Psoas muscle (tissue), 7 donors: ENCODE measurements at regions not wholly inside any gene's neighbourhood (a gene's known extent, or its start where the extent isn't known, plus 50 kb on each side); places are given as distances from the start of the nearest gene placed in this dataset.

ENCODE experiments used
- ATAC-seq, 4 donors: fragments of 200-7000 bp; cut with Tn5 transposase; one replicate each; pipeline ENCODE4 v1.9.1; 2020; ENCODE audit warnings: moderate library complexity in 3 of 4, mild to moderate bottlenecking in 2 of 4
- DNase-seq, 2 donors: peaks; one replicate each; pipeline ENCODE4 v3.0.0-alpha.2; 2020
- H3K27ac ChIP-seq: fragments of 200-600 bp; one replicate; pipeline ENCODE4 v1.8.0; 2022
- H3K27me3 ChIP-seq, 3 donors: fragments of 200-600 bp in 1 of 3; one replicate each; pipeline versions ENCODE4 v1.6.1 to v1.8.0; 2013 to 2022; ENCODE audit warnings: low read length in 2 of 3, mild to moderate bottlenecking in 2 of 3, moderate library complexity in 1 of 3; ENCODE audit not compliant: insufficient read depth in 3 of 3
- H3K36me3 ChIP-seq, 2 donors: fragments of 200-600 bp in 1 of 2; one replicate each; pipeline versions ENCODE4 v1.6.1 to v1.8.0; 2013 to 2022; ENCODE audit warnings: low read depth in 1 of 2, mild to moderate bottlenecking in 1 of 2, moderate library complexity in 1 of 2; ENCODE audit not compliant: insufficient read depth in 1 of 2
- H3K4me1 ChIP-seq: fragments of 200-600 bp; one replicate; pipeline ENCODE4 v1.8.0; 2022
- H3K4me3 ChIP-seq: fragments of 200-600 bp; one replicate; pipeline ENCODE4 v1.8.0; 2022; ENCODE audit warnings: mild to moderate bottlenecking
- H3K9me3 ChIP-seq: fragments of 200-600 bp; one replicate; pipeline ENCODE4 v1.8.0; 2022
- WGBS, 3 donors: extraction: QIAGEN DNeasy Blood & Tissue Kit; methylation state at CpG; one replicate each; pipeline versions ENCODE4 v1.1.6 to v1.1.7; 2013; 5-methylcytosine and 5-hydroxymethylcytosine counted together
- intact Hi-C, 2 donors: fragments of 100-400 bp; cut with DNase I; formaldehyde crosslinking; loops; one replicate each; pipeline versions ENCODE4 v1.11.0 to v1.14.2; 2022
- TF ChIP-seq, protein P1 (sequence below): fragments of 200-600 bp; IDR thresholded peaks from one replicate; pipeline ENCODE4 v1.8.0; 2022; ENCODE audit warnings: antibody characterized with exemption
- donor health status: healthy with polysubstance abuse.
- donor health status: DM: no; HTN: no; CAD: no; lungs with moderate emphysema.
- donor health status: Bipolar disorder and iron deficiency.
- donor health status: healthy.
- donor health status: DM: yes; HTN: yes; CAD: no.
- donor health status: DM: no; HTN: no; CAD: no.
- donor health status: DM: yes; HTN: yes; CAD: no.

DNA sequence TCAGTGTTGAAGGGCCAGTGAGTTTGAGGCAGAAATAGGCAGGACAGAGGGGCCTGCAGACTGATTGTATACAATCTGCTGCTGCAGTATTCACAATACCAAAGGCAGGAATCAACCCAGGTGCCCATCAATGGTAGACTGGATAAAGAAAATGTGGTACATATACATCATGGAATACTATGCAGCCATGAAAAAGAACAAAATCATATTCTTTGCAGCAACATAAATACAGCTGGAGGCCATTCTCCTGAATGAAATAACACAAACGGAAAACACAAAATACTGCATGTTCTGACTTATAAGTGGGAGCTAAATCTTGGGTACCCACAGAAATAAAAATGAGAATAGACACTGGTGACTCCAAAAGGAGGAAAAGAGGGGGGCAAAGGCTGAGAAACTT, 485.1 kb downstream of the XYLT1 start:
- WGBS, 3 donors, result 73 to 87% (median 79%) methylated on average over 1 of the region's 1 CpG
- peaks cover 0 to 3% (median 0%) of the 10 kb centered on the region in 3 donors for H3K27me3 ChIP-seq
- H3K4me1 ChIP-seq, result no peaks in the 10 kb centered on the region
- no peak overlapping the region for H3K4me3 ChIP-seq
- TF ChIP-seq, protein P1, sequence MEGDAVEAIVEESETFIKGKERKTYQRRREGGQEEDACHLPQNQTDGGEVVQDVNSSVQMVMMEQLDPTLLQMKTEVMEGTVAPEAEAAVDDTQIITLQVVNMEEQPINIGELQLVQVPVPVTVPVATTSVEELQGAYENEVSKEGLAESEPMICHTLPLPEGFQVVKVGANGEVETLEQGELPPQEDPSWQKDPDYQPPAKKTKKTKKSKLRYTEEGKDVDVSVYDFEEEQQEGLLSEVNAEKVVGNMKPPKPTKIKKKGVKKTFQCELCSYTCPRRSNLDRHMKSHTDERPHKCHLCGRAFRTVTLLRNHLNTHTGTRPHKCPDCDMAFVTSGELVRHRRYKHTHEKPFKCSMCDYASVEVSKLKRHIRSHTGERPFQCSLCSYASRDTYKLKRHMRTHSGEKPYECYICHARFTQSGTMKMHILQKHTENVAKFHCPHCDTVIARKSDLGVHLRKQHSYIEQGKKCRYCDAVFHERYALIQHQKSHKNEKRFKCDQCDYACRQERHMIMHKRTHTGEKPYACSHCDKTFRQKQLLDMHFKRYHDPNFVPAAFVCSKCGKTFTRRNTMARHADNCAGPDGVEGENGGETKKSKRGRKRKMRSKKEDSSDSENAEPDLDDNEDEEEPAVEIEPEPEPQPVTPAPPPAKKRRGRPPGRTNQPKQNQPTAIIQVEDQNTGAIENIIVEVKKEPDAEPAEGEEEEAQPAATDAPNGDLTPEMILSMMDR, result no peak
- H3K36me3 ChIP-seq, result no peaks in the 10 kb centered on the region
- no peak overlapping the region for H3K27ac ChIP-seq
- intact Hi-C loops, result no loop called here
- H3K9me3 ChIP-seq, result no peaks in the 10 kb centered on the region
- no peak for DNase-seq
- no peak for ATAC-seq

DNA sequence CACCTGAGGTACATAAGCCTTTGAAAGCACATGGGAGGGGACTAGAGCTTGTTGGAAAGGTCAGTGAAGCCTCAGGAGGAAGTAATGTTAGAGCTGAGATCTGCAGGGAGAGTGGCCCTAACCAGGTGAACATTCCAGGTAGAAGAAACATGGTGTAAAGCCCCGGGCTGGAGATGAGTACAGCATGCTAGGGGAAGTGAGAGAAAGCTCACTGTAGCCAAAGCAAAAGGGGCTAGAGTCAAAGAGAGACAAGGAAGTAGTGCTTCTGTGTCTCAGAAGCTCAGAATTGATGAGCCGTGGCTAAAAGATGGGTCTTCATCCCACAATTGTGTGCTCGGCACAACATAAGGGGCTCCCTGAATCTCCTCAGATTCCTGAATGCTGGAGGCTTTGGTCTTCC, 481.8 kb downstream of the XYLT1 start:
- TF ChIP-seq, protein P1, result no peak
- H3K36me3 ChIP-seq, result no peaks in the 10 kb centered on the region
- 58 to 70% (median 70%) methylated on average over 3 of the region's 3 CpGs for WGBS, 3 donors
- ATAC-seq (no peak), DNase-seq (no peak)
- no peaks in the 10 kb centered on the region for H3K9me3 ChIP-seq
- no peak overlapping the region for H3K4me3 ChIP-seq
- intact Hi-C loops, result no loop called here
- H3K27ac ChIP-seq, result no peak overlapping the region
- no peaks in the 10 kb centered on the region for H3K4me1 ChIP-seq
- H3K27me3 ChIP-seq, result peaks cover 0 to 3% (median 0%) of the 10 kb centered on the region in 3 donors

GRCh38 chr16:16989368-16989767, 481.4 kb downstream of the XYLT1 start:
- peaks cover 0 to 3% (median 0%) of the 10 kb centered on the region in 3 donors for H3K27me3 ChIP-seq
- ATAC-seq (no peak), DNase-seq (no peak)
- no peak overlapping the region for H3K27ac ChIP-seq
- no peaks in the 10 kb centered on the region for H3K9me3 ChIP-seq
- TF ChIP-seq, protein P1, result no peak
- intact Hi-C loops, result no loop called here
- no peaks in the 10 kb centered on the region for H3K36me3 ChIP-seq
- H3K4me3 ChIP-seq, result no peak overlapping the region
- 71 to 88% (median 74%) methylated on average over 4 of the region's 4 CpGs for WGBS, 3 donors
- H3K4me1 ChIP-seq, result no peaks in the 10 kb centered on the region

- H3K9me3 ChIP-seq, result no peaks in the 10 kb centered on the region
- TF ChIP-seq, protein P1, result no peak
- ATAC-seq (no peak), DNase-seq (no peak)
- H3K27ac ChIP-seq, result no peak overlapping the region
- WGBS, 3 donors, result 88 to 91% (median 89%) methylated on average over 4 of the region's 4 CpGs
- no peaks in the 10 kb centered on the region for H3K4me1 ChIP-seq
- H3K36me3 ChIP-seq, result no peaks in the 10 kb centered on the region
- H3K4me3 ChIP-seq, result no peak overlapping the region
- intact Hi-C loops, result no loop called here
- no peaks in the 10 kb centered on the region for H3K27me3 ChIP-seq
Measured at GRCh38 chr16:16991711-16992110, 479.0 kb downstream of the XYLT1 start.

GRCh38 chr16:16992975-16993765, 477.6 kb downstream of the XYLT1 start:
- WGBS, 3 donors, result 11 to 15% (median 13%) methylated on average over 13 of the region's 13 CpGs

More at GRCh38 chr16:16992975-16993765, 477.6 kb downstream of the XYLT1 start:
- DNase-seq, result no peak
- Histone ChIP-seq H3K36me3 (no peaks in the 10 kb centered on the region), H3K27ac (no peak overlapping the region), H3K27me3 (no peaks in the 10 kb centered on the region), H3K9me3 (no peaks in the 10 kb centered on the region), H3K4me1 (no peaks in the 10 kb centered on the region), H3K4me3 (no peak overlapping the region)
- TF ChIP-seq, protein P1, result no peak
- intact Hi-C loops, result no loop called here
- no peak for ATAC-seq
